PC-9 (cell line): ENCODE measurements at regions not wholly inside any gene's neighbourhood (a gene's known extent, or its start where the extent isn't known, plus 50 kb on each side); places are given as distances from the start of the nearest gene placed in this dataset.

ENCODE experiments used
- BruUV-seq: library from RNA; stranded (reverse); fragments of 400-500 nt; replicated peaks from 2 replicates; lab custom pipeline; 2021; lab: Mats Ljungman, UMichigan
- CTCF ChIA-PET: fragments of 300-600 bp; sonication (Branson Sonifier 250); formaldehyde crosslinking; loops from one replicate; lab custom pipeline; 2022; ENCODE audit warnings: antibody characterized with exemption; lab: Charles Lee
- POLR2A ChIA-PET: fragments of 300-600 bp; sonication (Branson Sonifier 250); formaldehyde crosslinking; loops from one replicate; lab custom pipeline; 2022; ENCODE audit warnings: antibody characterized with exemption; ENCODE audit not compliant: unreplicated experiment; lab: Charles Lee
- DNase-seq, 2 experiments: peaks; one replicate each; pipeline versions ENCODE4 v3.0.0 to v3.0.0-alpha.2; 2015 to 2022; ENCODE audit warnings: mixed read lengths in 1 of 2
- H2AFZ ChIP-seq: fragments of 200-600 bp; sonication (generic); 2 replicates; pipeline ENCODE4 v1.8.1; 2017; ENCODE audit warnings: antibody characterized with exemption
- H3F3A ChIP-seq: fragments of 200-600 bp; sonication (generic); 2 replicates; pipeline ENCODE4 v1.8.1; 2017; ENCODE audit warnings: antibody characterized with exemption, mild to moderate bottlenecking, low read depth; ENCODE audit not compliant: insufficient read depth
- H3K27ac ChIP-seq: fragments of 200-600 bp; sonication (generic); 2 replicates; pipeline ENCODE4 v1.6.1; 2016; ENCODE audit warnings: mixed run types
- H3K27me3 ChIP-seq: fragments of 200-600 bp; sonication (generic); 2 replicates; pipeline ENCODE4 v1.6.1; 2016; ENCODE audit warnings: low read depth, mixed run types; ENCODE audit not compliant: insufficient read depth
- H3K36me3 ChIP-seq: fragments of 200-600 bp; sonication (generic); 2 replicates; pipeline ENCODE4 v1.6.1; 2016; ENCODE audit warnings: low read depth, mixed run types
- H3K4me1 ChIP-seq: fragments of 200-600 bp; sonication (generic); replicated peaks from 2 replicates; pipeline ENCODE4 v1.6.1; 2016; ENCODE audit warnings: mixed run types; ENCODE audit not compliant: insufficient read depth
- H3K4me2 ChIP-seq: fragments of 200-600 bp; sonication (generic); 2 replicates; pipeline ENCODE4 v1.6.1; 2017; ENCODE audit warnings: mixed run types
- H3K4me3 ChIP-seq: fragments of 200-600 bp; sonication (generic); 2 replicates; pipeline ENCODE4 v1.6.1; 2016; ENCODE audit warnings: mixed run types
- H3K79me2 ChIP-seq: fragments of 200-600 bp; sonication (generic); 2 replicates; pipeline ENCODE4 v1.6.1; 2017; ENCODE audit warnings: low read depth, mixed run types
- H3K9me2 ChIP-seq: fragments of 200-600 bp; sonication (generic); 2 replicates; pipeline ENCODE4 v1.8.1; 2017; ENCODE audit warnings: mild to moderate bottlenecking; ENCODE audit not compliant: insufficient read depth
- H3K9me3 ChIP-seq: fragments of 200-600 bp; sonication (generic); 2 replicates; pipeline ENCODE4 v1.8.1; 2016; ENCODE audit warnings: low read depth; ENCODE audit not compliant: insufficient read depth
- H4K20me1 ChIP-seq: fragments of 200-600 bp; sonication (generic); 2 replicates; pipeline ENCODE4 v1.8.1; 2017; ENCODE audit not compliant: insufficient read depth
- CTCF ChIP-seq: fragments of 200-600 bp; sonication (generic); conservative IDR thresholded peaks from 2 replicates; pipeline ENCODE4 v1.6.1; 2017; ENCODE audit warnings: mixed run types, antibody characterized with exemption, mild to moderate bottlenecking, moderate library complexity
- EZH2 ChIP-seq: fragments of 200-600 bp; sonication (generic); IDR thresholded peaks from 2 replicates; pipeline ENCODE4 v1.8.0; 2017; ENCODE audit warnings: antibody characterized with exemption, low read depth
- intact Hi-C: fragments of 100-400 bp; cut with micrococcal nuclease; formaldehyde crosslinking; loops from one replicate; pipeline ENCODE4 v1.10.0; 2022; ENCODE audit not compliant: unreplicated experiment

GRCh38 chr13:66069570-66069969 is 1160.6 kb downstream of the PCDH9 start:
- no peak for DNase-seq
- ChIA-PET POLR2A (no interaction called here), CTCF (no interaction called here)
- no peaks in the 10 kb centered on the region for H3K9me2 ChIP-seq
- no peaks in the 10 kb centered on the region for H3K36me3 ChIP-seq
- BruUV-seq, result no TSS peak
- no peak overlapping the region for H2AFZ ChIP-seq
- no peaks in the 10 kb centered on the region for H3K79me2 ChIP-seq
- intact Hi-C loops, result no loop called here
- no peaks in the 10 kb centered on the region for H4K20me1 ChIP-seq
- no peaks in the 10 kb centered on the region for H3K4me1 ChIP-seq
- no peaks in the 10 kb centered on the region for H3K9me3 ChIP-seq
- H3K27me3 ChIP-seq, result no peaks in the 10 kb centered on the region
- no peak overlapping the region for H3K27ac ChIP-seq
- no peak overlapping the region for H3K4me2 ChIP-seq
- TF ChIP-seq CTCF (no peak), EZH2 (no peak)
- no peak overlapping the region for H3K4me3 ChIP-seq
- no peaks in the 10 kb centered on the region; the same call in 1 of the 2 replicates for H3F3A ChIP-seq

DNA sequence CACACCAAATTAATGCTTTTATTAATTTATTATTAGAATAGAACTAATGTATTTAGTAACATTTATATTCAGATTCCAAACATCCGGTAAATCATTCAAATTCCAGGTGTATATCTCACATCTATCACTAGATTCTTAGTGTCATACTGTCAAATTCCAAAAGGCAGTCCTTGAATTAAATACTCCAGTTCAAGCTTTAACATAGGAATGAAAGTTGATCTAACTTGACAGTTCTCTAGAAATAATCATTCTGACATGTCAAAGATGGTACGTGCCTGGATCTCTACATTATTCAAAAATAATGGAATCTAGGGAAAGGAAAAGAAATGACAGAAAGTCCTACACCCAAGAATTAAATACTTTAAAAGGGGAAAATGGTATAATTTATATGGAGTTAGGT is 1161.5 kb downstream of the PCDH9 start:
- Histone ChIP-seq H3K9me2 (no peaks in the 10 kb centered on the region), H4K20me1 (no peaks in the 10 kb centered on the region), H3K4me1 (no peaks in the 10 kb centered on the region), H2AFZ (no peak overlapping the region), H3K27me3 (no peaks in the 10 kb centered on the region), H3K79me2 (no peaks in the 10 kb centered on the region), H3K9me3 (no peaks in the 10 kb centered on the region), H3K27ac (no peak overlapping the region), H3K36me3 (no peaks in the 10 kb centered on the region), H3K4me3 (no peak overlapping the region), H3F3A (no peaks in the 10 kb centered on the region; the same call in 1 of the 2 replicates), H3K4me2 (no peak overlapping the region)
- intact Hi-C loops, result no loop called here
- ChIA-PET POLR2A (no interaction called here), CTCF (no interaction called here)
- BruUV-seq, result no TSS peak
- DNase-seq, result no peak
- TF ChIP-seq EZH2 (no peak), CTCF (no peak)

GRCh38 chr13:66048888-66049287 is 1181.2 kb downstream of the PCDH9 start:
- H3F3A ChIP-seq, result no peaks in the 10 kb centered on the region
- H3K9me3 ChIP-seq, result no peaks in the 10 kb centered on the region
- no peak overlapping the region for H3K4me3 ChIP-seq
- H3K27ac ChIP-seq, result no peak overlapping the region
- no peaks in the 10 kb centered on the region for H3K79me2 ChIP-seq
- no peaks in the 10 kb centered on the region for H3K4me1 ChIP-seq
- intact Hi-C loops, result no loop called here
- ChIA-PET POLR2A (no interaction called here), CTCF (no interaction called here)
- BruUV-seq, result no TSS peak
- no peak for DNase-seq
- H2AFZ ChIP-seq, result no peak overlapping the region
- no peak for TF ChIP-seq CTCF
- TF ChIP-seq EZH2, result no peak
- H3K9me2 ChIP-seq, result no peaks in the 10 kb centered on the region
- no peaks in the 10 kb centered on the region for H3K36me3 ChIP-seq
- H3K27me3 ChIP-seq, result no peaks in the 10 kb centered on the region
- H3K4me2 ChIP-seq, result no peak overlapping the region
- H4K20me1 ChIP-seq, result no peaks in the 10 kb centered on the region
